ENCODE measurements at regions not wholly inside any gene's neighbourhood (a gene's known extent, or its start where the extent isn't known, plus 50 kb on each side); places are given as distances from the start of the nearest gene placed in this dataset.

GRCh38 chr9:79970146-79970425 lies 398.3 kb downstream of the TLE4 start:
- TF ChIP-seq, protein P1, sequence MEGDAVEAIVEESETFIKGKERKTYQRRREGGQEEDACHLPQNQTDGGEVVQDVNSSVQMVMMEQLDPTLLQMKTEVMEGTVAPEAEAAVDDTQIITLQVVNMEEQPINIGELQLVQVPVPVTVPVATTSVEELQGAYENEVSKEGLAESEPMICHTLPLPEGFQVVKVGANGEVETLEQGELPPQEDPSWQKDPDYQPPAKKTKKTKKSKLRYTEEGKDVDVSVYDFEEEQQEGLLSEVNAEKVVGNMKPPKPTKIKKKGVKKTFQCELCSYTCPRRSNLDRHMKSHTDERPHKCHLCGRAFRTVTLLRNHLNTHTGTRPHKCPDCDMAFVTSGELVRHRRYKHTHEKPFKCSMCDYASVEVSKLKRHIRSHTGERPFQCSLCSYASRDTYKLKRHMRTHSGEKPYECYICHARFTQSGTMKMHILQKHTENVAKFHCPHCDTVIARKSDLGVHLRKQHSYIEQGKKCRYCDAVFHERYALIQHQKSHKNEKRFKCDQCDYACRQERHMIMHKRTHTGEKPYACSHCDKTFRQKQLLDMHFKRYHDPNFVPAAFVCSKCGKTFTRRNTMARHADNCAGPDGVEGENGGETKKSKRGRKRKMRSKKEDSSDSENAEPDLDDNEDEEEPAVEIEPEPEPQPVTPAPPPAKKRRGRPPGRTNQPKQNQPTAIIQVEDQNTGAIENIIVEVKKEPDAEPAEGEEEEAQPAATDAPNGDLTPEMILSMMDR (IDR thresholded peaks at IDR 0.05; ENCODE audit: insufficient read depth, low read length, poor library complexity, severe bottlenecking), result no peak
- TF ChIP-seq EZH2phosphoT487 (conservative IDR thresholded peaks at IDR 0.05; ENCODE audit: low read length), result no peak
